K562 (cell line): ENCODE measurements at regions not wholly inside any gene's neighbourhood (a gene's known extent, or its start where the extent isn't known, plus 50 kb on each side); places are given as distances from the start of the nearest gene placed in this dataset.

ENCODE experiments used
- ARID2 ChIP-seq: fragments of 450-650 bp; IDR thresholded peaks from 2 replicates; pipeline ENCODE4 v1.6.1; 2017; ENCODE audit warnings: antibody characterized with exemption, mild to moderate bottlenecking
- ATF1 ChIP-seq, 2 experiments: fragments of 450-650 bp in 1 of 2; IDR thresholded peaks; 2 replicates each; pipeline ENCODE4 v1.6.1; 2016; ENCODE audit warnings: missing compliant biosample characterization in 1 of 2, missing genetic modification characterization in 1 of 2
- CC2D1A ChIP-seq: fragments of 450-650 bp; IDR thresholded peaks from 2 replicates; pipeline ENCODE4 v1.6.1; 2017; ENCODE audit warnings: mild to moderate bottlenecking
- CHCHD3 ChIP-seq: fragments of 250-450 bp; sonication (Bioruptor Pico); IDR thresholded peaks from 2 replicates; pipeline ENCODE4 v2.1.2; 2022; ENCODE audit warnings: mild to moderate bottlenecking
- ELF1 ChIP-seq: fragments of 200-800 bp; sonication (Bioruptor generic); IDR thresholded peaks from 2 replicates; pipeline ENCODE4 v1.6.1; 2016; ENCODE audit warnings: missing genetic modification characterization, missing compliant biosample characterization
- GATAD2A ChIP-seq: fragments of 450-650 bp; IDR thresholded peaks from 2 replicates; pipeline ENCODE4 v1.6.1; 2017
- HDAC2 ChIP-seq: fragments of 450-650 bp; IDR thresholded peaks from 2 replicates; pipeline ENCODE4 v1.6.1; 2016; ENCODE audit warnings: mild to moderate bottlenecking
- HMGN3 ChIP-seq: IDR thresholded peaks from 2 replicates; pipeline ENCODE4 v1.6.1; 2011; ENCODE audit warnings: borderline replicate concordance, low read depth, mild to moderate bottlenecking, mixed read lengths, low read length; ENCODE audit not compliant: insufficient read length; ENCODE audit errors: extremely low read depth
- ILF3 ChIP-seq: fragments of 450-650 bp; IDR thresholded peaks from 2 replicates; pipeline ENCODE4 v1.6.1; 2018; ENCODE audit warnings: antibody characterized with exemption, mild to moderate bottlenecking, moderate library complexity, borderline replicate concordance
- IRF1 ChIP-seq: sonication (generic); formaldehyde crosslinking; IDR thresholded peaks from 2 replicates; pipeline ENCODE4 v1.8.0; 2022; ENCODE audit warnings: missing genetic modification reagents, mild to moderate bottlenecking, borderline replicate concordance
- IRF2 ChIP-seq: sonication (generic); formaldehyde crosslinking; IDR thresholded peaks from 2 replicates; pipeline ENCODE4 v1.8.1; 2022; ENCODE audit warnings: mild to moderate bottlenecking, missing genetic modification reagents
- KAT2B ChIP-seq: IDR thresholded peaks from one replicate; pipeline ENCODE4 v1.6.1; 2012; ENCODE audit warnings: low read depth, mild to moderate bottlenecking, control low read depth, inconsistent platforms, low read length, moderate library complexity
- LCOR ChIP-seq: sonication (generic); formaldehyde crosslinking; IDR thresholded peaks from 2 replicates; pipeline ENCODE4 v1.8.0; 2022; ENCODE audit warnings: mild to moderate bottlenecking, missing genetic modification reagents
- LEF1 ChIP-seq: fragments of 450-650 bp; IDR thresholded peaks from 2 replicates; pipeline ENCODE4 v1.6.1; 2016; ENCODE audit warnings: mild to moderate bottlenecking
- MCM3 ChIP-seq: fragments of 450-650 bp; IDR thresholded peaks from 2 replicates; pipeline ENCODE4 v1.6.1; 2016
- MYBL2 ChIP-seq, 2 experiments: fragments of 450-650 bp in 1 of 2; sonication (generic) in 1 of 2; formaldehyde crosslinking in 1 of 2; IDR thresholded peaks; 2 replicates each; pipeline versions ENCODE4 v1.6.1 to v1.8.1; 2017 to 2022; ENCODE audit warnings: borderline replicate concordance in 1 of 2, inconsistent platforms in 1 of 2, low read depth in 1 of 2, mild to moderate bottlenecking in 1 of 2, missing genetic modification reagents in 1 of 2, moderate library complexity in 1 of 2
- NCOA2 ChIP-seq, 2 experiments: fragments of 450-650 bp; IDR thresholded peaks; 2 replicates each; pipeline ENCODE4 v1.6.1; 2018; ENCODE audit warnings: mild to moderate bottlenecking in 2 of 2, moderate library complexity in 1 of 2; ENCODE audit not compliant: partially characterized antibody in 2 of 2
- NFIX ChIP-seq: fragments of 250-450 bp; sonication (Bioruptor Pico); IDR thresholded peaks from 2 replicates; pipeline ENCODE4 v1.4.0; 2020; ENCODE audit warnings: low read depth, mild to moderate bottlenecking, moderate library complexity
- NR2C2 ChIP-seq, 2 experiments: fragments of 200-800 bp in 1 of 2; sonication (Bioruptor generic) in 1 of 2; sonication (generic) in 1 of 2; formaldehyde crosslinking in 1 of 2; IDR thresholded peaks; 2 replicates each; pipeline versions ENCODE4 v1.6.1 to v1.8.0; 2016 to 2022; ENCODE audit warnings: mild to moderate bottlenecking in 1 of 2, missing compliant biosample characterization in 1 of 2, missing genetic modification characterization in 1 of 2, missing genetic modification reagents in 1 of 2
- POLR2AphosphoS2 ChIP-seq: IDR thresholded peaks from 2 replicates; pipeline ENCODE4 v1.6.1; 2012; ENCODE audit warnings: low read length, improper control_type of control experiment
- PPARD ChIP-seq: fragments of 250-450 bp; sonication (Bioruptor Pico); IDR thresholded peaks from 2 replicates; pipeline ENCODE4 v1.8.0; 2022; ENCODE audit warnings: inconsistent platforms, mild to moderate bottlenecking, moderate library complexity
- RB1 ChIP-seq: fragments of 450-650 bp; IDR thresholded peaks from 2 replicates; pipeline ENCODE4 v1.6.1; 2017; ENCODE audit warnings: low read depth, mild to moderate bottlenecking
- SMAD1 ChIP-seq: fragments of 150-350 bp; IDR thresholded peaks from 2 replicates; pipeline ENCODE4 v1.6.1; 2014; ENCODE audit warnings: low read length, low read depth; ENCODE audit not compliant: partially characterized antibody
- TSC22D4 ChIP-seq: fragments of 450-650 bp; IDR thresholded peaks from 2 replicates; pipeline ENCODE4 v1.6.1; 2016; ENCODE audit warnings: missing genetic modification characterization, missing biosample characterization, control low read depth
- ZBTB7A ChIP-seq: IDR thresholded peaks from 2 replicates; pipeline ENCODE4 v1.6.1; 2011; ENCODE audit warnings: low read depth, mild to moderate bottlenecking, low read length, moderate library complexity, borderline replicate concordance; ENCODE audit not compliant: control insufficient read depth
- ZMIZ1 ChIP-seq, 2 experiments: fragments of 150-350 bp in 1 of 2; IDR thresholded peaks; 2 replicates each; pipeline ENCODE4 v1.6.1; 2012 to 2016; ENCODE audit warnings: low read depth in 2 of 2, low read length in 2 of 2, mild to moderate bottlenecking in 1 of 2, moderate library complexity in 1 of 2
- ZNF140 ChIP-seq: fragments of 250-450 bp; sonication (Bioruptor Pico); IDR thresholded peaks from 2 replicates; pipeline ENCODE4 v1.8.0; 2021; ENCODE audit warnings: moderate library complexity, mild to moderate bottlenecking, inconsistent platforms
- ZNF79 ChIP-seq: fragments of 250-450 bp; sonication (Bioruptor Pico); IDR thresholded peaks from 2 replicates; pipeline ENCODE4 v1.4.0; 2020; ENCODE audit warnings: low read depth, mild to moderate bottlenecking, moderate library complexity

GRCh38 chr4:10326075-10326474 is 131.2 kb downstream of the ZNF518B start (continued):
- TF ChIP-seq NR2C2 (CRISPR knock-in tag; IDR thresholded peaks at IDR 0.05) (no peak), NR2C2 (tag; IDR thresholded peaks at IDR 0.05) (peak; percentile 28; the same call in 1 of the 2 replicates), ZNF140 (CRISPR knock-in tag) (no peak), CC2D1A (peak; percentile 88), MYBL2 (IDR thresholded peaks at IDR 0.05; ENCODE audit: low read depth) (no peak), MYBL2 (CRISPR knock-in tag; IDR thresholded peaks at IDR 0.05; ENCODE audit: borderline replicate concordance) (no peak), ZMIZ1 (IDR thresholded peaks at IDR 0.05; ENCODE audit: low read depth in 2 of 2, low read length in 2 of 2) (peak in 1 of 2 experiments; percentile 94; a peak in 2 of 4 replicates), ELF1 (tag) (no peak), CHCHD3 (CRISPR knock-in tag) (0 out of 2 replicates have a peak, but pooled peaks have one; percentile 43), ATF1 (CRISPR knock-in tag; IDR thresholded peaks at IDR 0.05) (no peak), ATF1 (tag; IDR thresholded peaks at IDR 0.05) (peak; percentile 96), HDAC2 (no peak), ILF3 (no peak), HMGN3 (peak; percentile 82), PPARD (CRISPR knock-in tag) (no peak), SMAD1 (peak; percentile 64), ZNF79 (no peak), KAT2B (no peak), IRF2 (CRISPR knock-in tag) (no peak), POLR2AphosphoS2 (no peak), RB1 (no peak), LEF1 (peak; percentile 88), MCM3 (no peak), NCOA2 (IDR thresholded peaks at IDR 0.05; ENCODE audit: partially characterized antibody in 2 of 2) (peak; percentile 61 to 63), LCOR (CRISPR knock-in tag) (no peak), ARID2 (no peak), IRF1 (CRISPR knock-in tag) (no peak), NFIX (no peak), TSC22D4 (no peak), ZBTB7A (no peak), GATAD2A (0 out of 2 replicates have a peak, but pooled peaks have one; percentile 48)
